ENCODE measurements at regions not wholly inside any gene's neighbourhood (a gene's known extent, or its start where the extent isn't known, plus 50 kb on each side); places are given as distances from the start of the nearest gene placed in this dataset.

- Histone ChIP-seq H3K14ac (ENCODE audit: insufficient read depth, low read length) (no peak overlapping the region), H3K27ac (ENCODE audit: insufficient read length, low read depth, low read length) (no peak overlapping the region), H3K9me3 (ENCODE audit: control insufficient read depth, low read depth, low read length) (peaks cover 44% of the 10 kb centered on the region), H2AK5ac (ENCODE audit: insufficient read length, low read length) (no peak overlapping the region), H3T11ph (ENCODE audit: low read length) (no peak overlapping the region), H4K91ac (ENCODE audit: insufficient read length, low read depth, low read length) (no peak overlapping the region), H4K8ac (replicated peaks; ENCODE audit: insufficient read length, low read depth, low read length) (no peak overlapping the region), H3K79me2 (ENCODE audit: insufficient read depth, low read length) (no peaks in the 10 kb centered on the region), H2BK20ac (ENCODE audit: low read depth, low read length, poor library complexity, severe bottlenecking) (no peak overlapping the region), H3K9ac (ENCODE audit: extremely low read depth, insufficient read length, low read length) (no peak overlapping the region), H3K4ac (ENCODE audit: low read depth, low read length) (no peak overlapping the region), H2BK15ac (ENCODE audit: low read depth, low read length) (no peak overlapping the region), H3K18ac (ENCODE audit: insufficient read length, low read depth, low read length) (no peak overlapping the region), H2BK12ac (ENCODE audit: insufficient read length, low read depth, low read length) (no peak overlapping the region), H4K20me1 (ENCODE audit: control insufficient read depth, insufficient read depth, insufficient read length) (no peaks in the 10 kb centered on the region), H2AFZ (ENCODE audit: low read length) (no peak overlapping the region), H3K23me2 (ENCODE audit: insufficient read length, low read depth, low read length, poor library complexity, severe bottlenecking) (no peaks in the 10 kb centered on the region), H3K79me1 (ENCODE audit: insufficient read depth, low read depth, low read length, poor library complexity, severe bottlenecking) (no peaks in the 10 kb centered on the region), H2BK120ac (ENCODE audit: low read depth, low read length, poor library complexity, severe bottlenecking) (no peak overlapping the region), H2BK5ac (ENCODE audit: insufficient read length, low read length) (no peak overlapping the region), H4K5ac (ENCODE audit: insufficient read length, low read depth, low read length) (no peak overlapping the region), H3K56ac (ENCODE audit: insufficient read length, low read depth, low read length) (no peak overlapping the region), H3K27me3 (ENCODE audit: insufficient read depth, low read length) (no peaks in the 10 kb centered on the region), H3K4me2 (ENCODE audit: insufficient read depth, insufficient read length, low read length) (no peak overlapping the region), H3K4me1 (ENCODE audit: insufficient read depth, low read length) (no peaks in the 10 kb centered on the region; the same call in 1 of the 2 replicates), H3K23ac (ENCODE audit: insufficient read length, low read depth, low read length) (no peak overlapping the region)
- Mint-ChIP-seq H3K36me3 (ENCODE audit: insufficient read depth in 1 of 3, low read depth in 3 of 3) (peaks cover 21 to 28% (median 27%) of the 10 kb centered on the region in 3 experiments; a peak in 6 of 7 replicates), H3K27ac (no peak overlapping the region), H3K4me1 (no peaks in the 10 kb centered on the region), H3K4me3 (no peak overlapping the region), H3K9me3 (peaks cover 92 to 95% of the 10 kb centered on the region in 2 experiments), H3K27me3 (ENCODE audit: low read depth) (no peaks in the 10 kb centered on the region; the same call in 1 of the 2 replicates)
- TF ChIP-seq CTCF (conservative IDR thresholded peaks at IDR 0.05) = no peak
- no CpG with 5 or more reads among the region's 30 CpGs for WGBS (ENCODE audit: extremely low coverage, insufficient read length, low lambda C conversion rate)
- no peak for DNase-seq
Observed at GRCh38 chr10:37680243-37680683, 177.1 kb downstream of the ZNF248 start.

Measured in H9 (cell line).